Astrocyte of the cerebellum (primary cell): ENCODE measurements at regions not wholly inside any gene's neighbourhood (a gene's known extent, or its start where the extent isn't known, plus 50 kb on each side); places are given as distances from the start of the nearest gene placed in this dataset.
"Not testable (repeated sequence)": the region's sequence is repeated elsewhere in the genome, so short reads cannot be mapped to it uniquely, and the experiment has no call there.

Experiments
- DNase-seq: peaks from one replicate; pipeline ENCODE4 v3.0.0-alpha.2; 2011; ENCODE audit warnings: low read depth
- H3K4me3 ChIP-seq: 2 replicates; pipeline ENCODE4 v1.5.1; 2011; ENCODE audit warnings: mild to moderate bottlenecking, low read depth, low read length, moderate library complexity
- CTCF ChIP-seq: IDR thresholded peaks from 2 replicates; pipeline ENCODE4 v1.5.1; 2012; ENCODE audit warnings: low read length, low read depth, moderate library complexity, mild to moderate bottlenecking; ENCODE audit errors: missing control alignments
- in situ Hi-C: cut with HindIII; loops from 2 replicates; pipeline ENCODE4 v1.10.0; 2017; ENCODE audit warnings: low sequenced_read_pairs

GRCh38 chr5:100691548-100691947, 156.4 kb downstream of the FAM174A start:
- no peak for TF ChIP-seq CTCF
- DNase-seq, result no peak
- H3K4me3 ChIP-seq, result no peak overlapping the region
- in situ Hi-C loops, result no loop called here

GRCh38 chr5:100693481-100693880, 158.3 kb downstream of the FAM174A start:
- TF ChIP-seq CTCF, result no peak
- no peak for DNase-seq
- in situ Hi-C loops, result no loop called here
- H3K4me3 ChIP-seq, result no peak overlapping the region

- DNase-seq, result no peak
- no peak for TF ChIP-seq CTCF
- H3K4me3 ChIP-seq, result no peak overlapping the region
- in situ Hi-C loops, result no loop called here
These were observed 158.9 kb downstream of the FAM174A start for GRCh38 chr5:100694100-100694499.

GRCh38 chr5:100697970-100698369, 162.8 kb downstream of the FAM174A start:
- in situ Hi-C loops, result no loop called here
- no peak for DNase-seq
- H3K4me3 ChIP-seq, result no peak overlapping the region
- peak; percentile 27 for TF ChIP-seq CTCF

GRCh38 chr5:100706776-100707175, 171.6 kb downstream of the FAM174A start:
- no peak for TF ChIP-seq CTCF
- DNase-seq, result no peak
- in situ Hi-C loops, result no loop called here
- H3K4me3 ChIP-seq, result no peak overlapping the region

- in situ Hi-C loops, result no loop called here
- TF ChIP-seq CTCF, result no peak
- no peak for DNase-seq
- H3K4me3 ChIP-seq, result no peak overlapping the region
These were observed 173.5 kb downstream of the FAM174A start for GRCh38 chr5:100708645-100709171.

GRCh38 chr5:100709771-100710170, 174.6 kb downstream of the FAM174A start:
- in situ Hi-C loops, result no loop called here
- no peak for DNase-seq
- no peak for TF ChIP-seq CTCF
- H3K4me3 ChIP-seq, result no peak overlapping the region

GRCh38 chr5:100714780-100715179, 179.6 kb downstream of the FAM174A start:
- H3K4me3 ChIP-seq, in situ Hi-C loops: not testable (repeated sequence)

More at GRCh38 chr5:100714780-100715179, 179.6 kb downstream of the FAM174A start:
- DNase-seq, result not testable (repeated sequence)
